Peyer's patch (tissue), 4 donors: ENCODE measurements at regions not wholly inside any gene's neighbourhood (a gene's known extent, or its start where the extent isn't known, plus 50 kb on each side); places are given as distances from the start of the nearest gene placed in this dataset.

Experiments used
- CTCF ChIP-seq, 6 experiments: fragments of 450-650 bp in 4 of 6; fragments of 200-600 bp in 2 of 6; sonication (generic) in 1 of 6; IDR thresholded peaks; one replicate each; pipeline ENCODE4 v1.5.1; 2017 to 2019; ENCODE audit warnings: antibody characterized with exemption in 6 of 6, mild to moderate bottlenecking in 3 of 6, moderate library complexity in 1 of 6
- POLR2A ChIP-seq, 2 donors: fragments of 450-650 bp; IDR thresholded peaks; one replicate each; pipeline ENCODE4 v1.5.1; 2017; ENCODE audit warnings: antibody characterized with exemption in 2 of 2, mild to moderate bottlenecking in 2 of 2, moderate library complexity in 2 of 2

- no peak for TF ChIP-seq CTCF (IDR thresholded peaks at IDR 0.05)
- TF ChIP-seq POLR2A (IDR thresholded peaks at IDR 0.05), result no peak
Observed at GRCh38 chr17:77513045-77513444, 372.3 kb downstream of the SEC14L1 start.
